Activated B cell treated with CpG ODN at 0.5 μM for 24 hours (primary cell): ENCODE measurements at regions not wholly inside any gene's neighbourhood (a gene's known extent, or its start where the extent isn't known, plus 50 kb on each side); places are given as distances from the start of the nearest gene placed in this dataset.

Experiments used
- ATAC-seq: fragments of 200-7000 bp; cut with Tn5 transposase; one replicate; pipeline ENCODE4 v1.10.0; 2021; ENCODE audit warnings: low read depth, mild to moderate bottlenecking, moderate library complexity
- CTCF ChIA-PET: fragments of 350-600 bp; sonication (Branson Sonifier 250); formaldehyde crosslinking; loops from one replicate; lab custom pipeline; 2021; ENCODE audit warnings: antibody characterized with exemption; lab: Charles Lee
- POLR2A ChIA-PET: fragments of 350-600 bp; sonication (Branson Sonifier 250); formaldehyde crosslinking; loops from one replicate; lab custom pipeline; 2021; ENCODE audit warnings: antibody characterized with exemption; lab: Charles Lee
- DNase-seq: peaks from one replicate; pipeline ENCODE4 v3.0.0; 2022
- H3K27ac Mint-ChIP-seq: one replicate; pipeline ENCODE4 v1.8.0; 2020; ENCODE audit warnings: mixed read lengths
- H3K27me3 Mint-ChIP-seq: one replicate; pipeline ENCODE4 v1.8.0; 2021; ENCODE audit warnings: mixed read lengths
- H3K36me3 Mint-ChIP-seq: one replicate; pipeline ENCODE4 v1.8.0; 2021; ENCODE audit warnings: low read depth, mixed read lengths
- H3K4me1 Mint-ChIP-seq: one replicate; pipeline ENCODE4 v1.8.0; 2021; ENCODE audit warnings: mixed read lengths
- H3K4me3 Mint-ChIP-seq: one replicate; pipeline ENCODE4 v1.8.0; 2020; ENCODE audit warnings: mild to moderate bottlenecking, mixed read lengths
- H3K9me3 Mint-ChIP-seq: one replicate; pipeline ENCODE4 v1.8.0; 2020; ENCODE audit warnings: mixed read lengths
- intact Hi-C: fragments of 100-400 bp; cut with micrococcal nuclease; formaldehyde crosslinking; loops from one replicate; pipeline ENCODE4 v1.15.1; 2024
- TF ChIP-seq, protein P1 (sequence below): fragments of 200-600 bp; IDR thresholded peaks from one replicate; pipeline ENCODE4 v1.8.0; 2022; ENCODE audit warnings: antibody characterized with exemption, mild to moderate bottlenecking

DNA sequence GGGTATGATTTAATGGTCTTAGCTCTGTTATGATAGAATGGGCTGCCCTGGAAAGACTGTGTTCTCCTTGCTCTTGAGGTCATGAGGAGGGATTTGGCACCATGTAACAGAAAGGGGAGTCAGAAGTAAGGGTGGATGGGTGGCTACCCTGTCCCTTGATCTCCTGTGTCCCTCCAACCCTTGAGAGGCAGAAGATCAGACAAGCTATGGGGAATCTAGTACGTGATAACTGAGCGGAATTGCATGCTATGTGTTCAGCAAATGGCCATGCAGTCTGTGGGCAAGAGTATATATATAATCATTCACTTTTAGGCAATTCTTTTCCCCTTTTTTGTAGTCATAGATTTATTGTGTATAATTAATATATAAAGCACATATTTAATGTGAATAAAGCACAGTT, 174.9 kb downstream of the SEC23IP start:
- TF ChIP-seq, protein P1, sequence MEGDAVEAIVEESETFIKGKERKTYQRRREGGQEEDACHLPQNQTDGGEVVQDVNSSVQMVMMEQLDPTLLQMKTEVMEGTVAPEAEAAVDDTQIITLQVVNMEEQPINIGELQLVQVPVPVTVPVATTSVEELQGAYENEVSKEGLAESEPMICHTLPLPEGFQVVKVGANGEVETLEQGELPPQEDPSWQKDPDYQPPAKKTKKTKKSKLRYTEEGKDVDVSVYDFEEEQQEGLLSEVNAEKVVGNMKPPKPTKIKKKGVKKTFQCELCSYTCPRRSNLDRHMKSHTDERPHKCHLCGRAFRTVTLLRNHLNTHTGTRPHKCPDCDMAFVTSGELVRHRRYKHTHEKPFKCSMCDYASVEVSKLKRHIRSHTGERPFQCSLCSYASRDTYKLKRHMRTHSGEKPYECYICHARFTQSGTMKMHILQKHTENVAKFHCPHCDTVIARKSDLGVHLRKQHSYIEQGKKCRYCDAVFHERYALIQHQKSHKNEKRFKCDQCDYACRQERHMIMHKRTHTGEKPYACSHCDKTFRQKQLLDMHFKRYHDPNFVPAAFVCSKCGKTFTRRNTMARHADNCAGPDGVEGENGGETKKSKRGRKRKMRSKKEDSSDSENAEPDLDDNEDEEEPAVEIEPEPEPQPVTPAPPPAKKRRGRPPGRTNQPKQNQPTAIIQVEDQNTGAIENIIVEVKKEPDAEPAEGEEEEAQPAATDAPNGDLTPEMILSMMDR: no peak
- Mint-ChIP-seq H3K27ac (no peak overlapping the region), H3K9me3 (peaks cover 2% of the 10 kb centered on the region), H3K36me3 (no peaks in the 10 kb centered on the region), H3K4me1 (no peaks in the 10 kb centered on the region), H3K27me3 (peaks cover 21% of the 10 kb centered on the region), H3K4me3 (no peak overlapping the region)
- CTCF ChIA-PET: no interaction called here
- DNase-seq: no peak
- ATAC-seq: no peak
- POLR2A ChIA-PET: no interaction called here
- intact Hi-C loops: no loop called here

DNA sequence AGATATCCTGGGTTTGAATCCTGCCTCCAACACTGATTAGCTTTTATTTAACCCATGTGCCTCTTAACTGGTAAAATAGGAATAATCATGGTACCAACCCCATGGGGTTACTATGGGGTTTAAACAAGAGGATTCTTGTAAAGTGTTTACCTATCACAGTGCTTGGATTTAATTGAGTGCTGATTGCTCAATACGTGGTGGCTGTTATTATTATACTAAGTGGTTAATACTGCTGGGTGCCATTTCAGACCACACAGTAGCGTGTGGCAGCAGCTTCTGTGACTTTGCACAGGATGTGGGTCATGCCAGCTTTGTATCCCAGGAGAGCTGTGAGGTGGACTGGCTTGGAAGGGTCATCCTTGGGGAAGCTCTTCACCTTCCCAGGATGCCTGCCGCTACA, 177.2 kb downstream of the SEC23IP start:
- CTCF ChIA-PET: no interaction called here
- H3K27ac Mint-ChIP-seq: no peak overlapping the region
- POLR2A ChIA-PET: no interaction called here
- H3K36me3 Mint-ChIP-seq: no peaks in the 10 kb centered on the region
- H3K27me3 Mint-ChIP-seq: peaks cover 14% of the 10 kb centered on the region
- H3K4me1 Mint-ChIP-seq: no peaks in the 10 kb centered on the region
- H3K9me3 Mint-ChIP-seq: peaks cover 5% of the 10 kb centered on the region
- TF ChIP-seq, protein P1: no peak
- intact Hi-C loops: no loop called here
- ATAC-seq (no peak), DNase-seq (no peak)
- H3K4me3 Mint-ChIP-seq: no peak overlapping the region

DNA sequence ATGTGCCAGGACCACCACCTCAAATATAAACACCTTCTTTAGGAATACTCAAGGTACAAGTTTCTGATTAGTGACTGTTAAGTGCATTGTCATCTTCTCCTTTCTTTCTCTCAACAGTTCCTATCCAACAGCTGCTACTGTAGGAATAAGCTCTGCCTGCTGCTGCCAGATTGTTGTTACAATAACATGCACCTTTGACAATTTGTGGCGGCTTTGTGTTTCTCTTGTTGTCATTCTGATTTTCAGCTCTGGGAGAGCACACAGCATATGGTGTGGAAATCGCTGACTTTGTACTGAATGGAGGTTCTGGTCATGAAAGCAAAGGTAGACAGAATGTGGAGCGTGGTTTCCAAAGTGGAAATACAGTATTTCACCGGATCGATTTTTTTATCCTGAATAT, 182.8 kb downstream of the SEC23IP start:
- Mint-ChIP-seq H3K4me3 (no peak overlapping the region), H3K27me3 (peaks cover 16% of the 10 kb centered on the region), H3K36me3 (no peaks in the 10 kb centered on the region), H3K9me3 (peaks cover 2% of the 10 kb centered on the region), H3K27ac (no peak overlapping the region), H3K4me1 (no peaks in the 10 kb centered on the region)
- ChIA-PET POLR2A (no interaction called here), CTCF (no interaction called here)
- TF ChIP-seq, protein P1: no peak
- ATAC-seq (no peak), DNase-seq (no peak)
- intact Hi-C loops: no loop called here

DNA sequence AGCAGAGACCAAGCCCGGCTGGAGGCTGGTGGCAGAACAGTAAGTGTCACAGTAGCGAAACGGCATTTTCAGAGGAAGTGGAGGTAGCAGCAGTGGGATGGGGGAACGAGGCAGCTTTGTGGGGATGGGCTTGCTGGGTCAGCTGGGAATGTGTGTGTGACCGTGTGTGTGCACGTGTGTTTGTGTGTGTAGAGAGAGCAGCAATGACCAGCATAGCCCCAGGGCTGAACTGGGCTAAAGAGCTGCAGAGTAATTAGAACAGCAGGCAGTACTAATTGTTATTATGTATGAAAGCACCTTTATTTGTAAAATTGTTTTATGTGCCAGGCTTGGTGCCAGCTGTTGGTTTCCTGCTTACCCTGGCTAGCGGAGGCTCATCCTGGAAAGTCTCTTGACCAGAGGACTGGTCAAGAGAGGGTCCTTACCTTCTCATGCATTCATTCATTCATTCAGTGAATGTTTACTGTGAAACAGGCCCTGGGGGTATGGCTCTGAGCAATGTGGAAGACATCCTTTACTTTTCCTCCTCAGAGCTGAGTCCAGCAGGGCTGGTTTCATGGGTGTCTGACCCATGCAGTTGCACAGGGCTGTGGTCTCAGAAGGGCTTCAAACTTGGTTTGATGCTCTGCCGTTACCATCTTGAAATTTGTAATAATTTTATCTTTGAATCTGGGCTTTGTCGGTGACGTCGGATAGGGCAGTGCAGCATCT, 184.6 kb downstream of the SEC23IP start:
- no peak for ATAC-seq
- Mint-ChIP-seq H3K27ac (no peak overlapping the region), H3K27me3 (peaks cover 15% of the 10 kb centered on the region), H3K9me3 (peaks cover 2% of the 10 kb centered on the region), H3K36me3 (no peaks in the 10 kb centered on the region), H3K4me3 (no peak overlapping the region), H3K4me1 (no peaks in the 10 kb centered on the region)
- intact Hi-C loops: no loop called here
- TF ChIP-seq, protein P1: no peak
- no peak for DNase-seq
- ChIA-PET CTCF (no interaction called here), POLR2A (no interaction called here)

GRCh38 chr10:120077707-120078492, 185.4 kb downstream of the SEC23IP start:
- H3K27me3 Mint-ChIP-seq: peaks cover 15% of the 10 kb centered on the region

More at GRCh38 chr10:120077707-120078492, 185.4 kb downstream of the SEC23IP start:
- H3K4me1 Mint-ChIP-seq: no peaks in the 10 kb centered on the region
- no peaks in the 10 kb centered on the region for H3K36me3 Mint-ChIP-seq
- TF ChIP-seq, protein P1: no peak
- ChIA-PET CTCF (no interaction called here), POLR2A (no interaction called here)
- ATAC-seq (no peak), DNase-seq (no peak)
- H3K9me3 Mint-ChIP-seq: peaks cover 2% of the 10 kb centered on the region
- intact Hi-C loops: no loop called here
- H3K27ac Mint-ChIP-seq: no peak overlapping the region
- H3K4me3 Mint-ChIP-seq: no peak overlapping the region
